Stomach (tissue), 4 donors: ENCODE measurements at regions not wholly inside any gene's neighbourhood (a gene's known extent, or its start where the extent isn't known, plus 50 kb on each side); places are given as distances from the start of the nearest gene placed in this dataset.

Experiments
- EP300 ChIP-seq: sonication (generic); formaldehyde crosslinking; IDR thresholded peaks from one replicate; pipeline ENCODE4 v1.6.1; 2017; ENCODE audit warnings: antibody characterized with exemption
- POLR2AphosphoS5 ChIP-seq, 3 donors: sonication (generic); formaldehyde crosslinking; IDR thresholded peaks; one replicate each; pipeline ENCODE4 v1.6.1; 2016; ENCODE audit warnings: antibody characterized with exemption in 3 of 3
- TF ChIP-seq, protein P1 (sequence below), 7 experiments: fragments of 450-650 bp in 4 of 7; fragments of 200-600 bp in 3 of 7; sonication (generic) in 3 of 7; IDR thresholded peaks; one replicate each; pipeline ENCODE4 v1.5.1; 2016 to 2019; ENCODE audit warnings: antibody characterized with exemption in 7 of 7, control low read depth in 2 of 7, mild to moderate bottlenecking in 1 of 7

DNA sequence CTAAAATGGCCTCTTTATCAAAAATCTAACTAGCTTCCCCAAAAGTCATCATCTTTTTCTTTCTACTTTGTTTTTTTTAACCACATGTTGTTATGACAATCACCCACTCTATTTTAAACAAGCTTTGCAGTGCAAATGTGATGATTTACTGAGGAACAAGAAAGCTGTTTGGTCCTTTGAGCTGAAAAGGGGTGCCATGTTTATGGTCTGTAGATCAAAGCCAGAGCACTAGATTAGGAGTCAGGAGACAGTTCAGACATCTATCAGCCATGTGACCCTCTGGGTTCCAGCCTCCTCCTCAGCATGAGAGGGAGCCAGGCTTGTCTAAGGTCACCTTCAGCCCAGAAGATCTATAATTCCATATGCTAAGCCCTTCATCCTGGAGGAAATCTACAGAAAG, 65.9 kb downstream of the RPL22L1 start:
- TF ChIP-seq, protein P1, sequence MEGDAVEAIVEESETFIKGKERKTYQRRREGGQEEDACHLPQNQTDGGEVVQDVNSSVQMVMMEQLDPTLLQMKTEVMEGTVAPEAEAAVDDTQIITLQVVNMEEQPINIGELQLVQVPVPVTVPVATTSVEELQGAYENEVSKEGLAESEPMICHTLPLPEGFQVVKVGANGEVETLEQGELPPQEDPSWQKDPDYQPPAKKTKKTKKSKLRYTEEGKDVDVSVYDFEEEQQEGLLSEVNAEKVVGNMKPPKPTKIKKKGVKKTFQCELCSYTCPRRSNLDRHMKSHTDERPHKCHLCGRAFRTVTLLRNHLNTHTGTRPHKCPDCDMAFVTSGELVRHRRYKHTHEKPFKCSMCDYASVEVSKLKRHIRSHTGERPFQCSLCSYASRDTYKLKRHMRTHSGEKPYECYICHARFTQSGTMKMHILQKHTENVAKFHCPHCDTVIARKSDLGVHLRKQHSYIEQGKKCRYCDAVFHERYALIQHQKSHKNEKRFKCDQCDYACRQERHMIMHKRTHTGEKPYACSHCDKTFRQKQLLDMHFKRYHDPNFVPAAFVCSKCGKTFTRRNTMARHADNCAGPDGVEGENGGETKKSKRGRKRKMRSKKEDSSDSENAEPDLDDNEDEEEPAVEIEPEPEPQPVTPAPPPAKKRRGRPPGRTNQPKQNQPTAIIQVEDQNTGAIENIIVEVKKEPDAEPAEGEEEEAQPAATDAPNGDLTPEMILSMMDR (IDR thresholded peaks at IDR 0.05): no peak
- TF ChIP-seq POLR2AphosphoS5 (IDR thresholded peaks at IDR 0.05): no peak
- no peak for TF ChIP-seq EP300
